BLaER1 (cell line): ENCODE measurements at regions not wholly inside any gene's neighbourhood (a gene's known extent, or its start where the extent isn't known, plus 50 kb on each side); places are given as distances from the start of the nearest gene placed in this dataset.

ENCODE experiments used
- H3K27ac ChIP-seq: shearing (Covaris generic); formaldehyde crosslinking; 2 replicates; pipeline ENCODE4 v1.8.1; 2022
- H3K27me3 ChIP-seq: shearing (Covaris generic); formaldehyde crosslinking; 2 replicates; pipeline ENCODE4 v1.8.1; 2022
- H3K36me3 ChIP-seq: shearing (Covaris generic); formaldehyde crosslinking; 2 replicates; pipeline ENCODE4 v1.8.1; 2022
- H3K4me1 ChIP-seq: shearing (Covaris generic); formaldehyde crosslinking; 2 replicates; pipeline ENCODE4 v1.8.1; 2022
- H3K4me2 ChIP-seq: shearing (Covaris generic); formaldehyde crosslinking; 2 replicates; pipeline ENCODE4 v1.8.1; 2022
- H3K4me3 ChIP-seq: shearing (Covaris generic); formaldehyde crosslinking; 2 replicates; pipeline ENCODE4 v1.8.1; 2022
- H3K9ac ChIP-seq: shearing (Covaris generic); formaldehyde crosslinking; 2 replicates; pipeline ENCODE4 v1.8.1; 2022
- H3K9me3 ChIP-seq: shearing (Covaris generic); formaldehyde crosslinking; 2 replicates; pipeline ENCODE4 v1.8.1; 2022
- H4K20me1 ChIP-seq: shearing (Covaris generic); formaldehyde crosslinking; 2 replicates; pipeline ENCODE4 v1.8.1; 2022
- Cebpa-rat ChIP-seq: shearing (Covaris generic); IDR thresholded peaks from 2 replicates; pipeline ENCODE4 v1.8.1; 2022

- Histone ChIP-seq H3K4me2 (no peak overlapping the region), H3K9ac (no peak overlapping the region)
Observed at GRCh38 chr4:111681270-111681669, 464.0 kb upstream of the FAM241A start.

DNA sequence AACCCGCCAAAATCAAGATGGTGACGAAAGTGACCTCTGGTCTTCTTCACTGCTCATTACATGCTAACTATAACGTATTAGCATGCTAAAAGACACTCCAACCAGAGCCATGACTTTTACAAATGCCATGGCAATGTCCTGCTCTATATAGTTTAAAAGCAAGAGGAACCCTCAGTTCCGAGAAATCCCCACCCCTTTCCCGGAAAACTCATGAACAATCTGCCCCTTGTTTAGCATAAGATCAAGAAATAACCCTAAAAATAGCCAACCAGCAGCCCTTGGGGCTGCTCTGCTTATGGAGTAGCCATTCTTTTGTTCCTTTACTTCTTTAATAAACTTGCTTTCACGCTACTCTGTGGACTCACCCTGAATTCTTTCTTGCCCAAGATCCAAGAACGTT, 463.5 kb upstream of the FAM241A start:
- H3K27me3 ChIP-seq, result no peaks in the 10 kb centered on the region
- no peak overlapping the region for H3K4me2 ChIP-seq
- H3K4me3 ChIP-seq, result no peak overlapping the region
- no peak for TF ChIP-seq Cebpa-rat
- H3K36me3 ChIP-seq, result no peaks in the 10 kb centered on the region
- no peaks in the 10 kb centered on the region for H3K9me3 ChIP-seq
- no peak overlapping the region for H3K9ac ChIP-seq
- no peak overlapping the region for H3K27ac ChIP-seq
- H4K20me1 ChIP-seq, result no peaks in the 10 kb centered on the region
- H3K4me1 ChIP-seq, result no peaks in the 10 kb centered on the region

More at GRCh38 chr4:111681270-111681669, 464.0 kb upstream of the FAM241A start:
- Histone ChIP-seq H3K36me3 (no peaks in the 10 kb centered on the region), H3K9me3 (no peaks in the 10 kb centered on the region), H3K4me3 (no peak overlapping the region), H3K27me3 (no peaks in the 10 kb centered on the region), H3K4me1 (no peaks in the 10 kb centered on the region), H4K20me1 (no peaks in the 10 kb centered on the region), H3K27ac (no peak overlapping the region)
- TF ChIP-seq Cebpa-rat, result no peak

GRCh38 chr4:111685205-111685604, 460.0 kb upstream of the FAM241A start:
- no peaks in the 10 kb centered on the region for H3K36me3 ChIP-seq

DNA sequence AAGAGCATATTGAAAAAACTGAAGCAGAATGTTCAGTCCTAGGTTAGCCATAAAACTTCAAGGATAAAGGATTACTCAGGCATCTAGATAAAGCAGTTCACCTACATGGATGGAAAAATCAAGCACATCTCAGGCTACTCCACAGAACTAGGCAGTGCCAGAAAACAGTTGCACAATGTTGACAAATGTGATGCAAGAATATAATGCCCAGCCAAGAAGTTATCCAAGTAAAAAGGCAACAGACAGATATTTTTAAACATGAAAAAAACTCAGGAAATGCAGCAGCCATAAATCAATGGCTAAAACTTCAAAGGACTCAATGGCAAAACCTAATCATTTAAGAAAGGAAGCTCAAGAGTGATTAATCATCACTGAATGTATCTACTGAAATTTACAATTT, 456.0 kb upstream of the FAM241A start:
- H3K9ac ChIP-seq, result no peak overlapping the region
- no peak overlapping the region for H3K4me3 ChIP-seq
- no peak overlapping the region for H3K27ac ChIP-seq
- no peaks in the 10 kb centered on the region for H3K9me3 ChIP-seq
- no peak overlapping the region for H3K4me2 ChIP-seq
- no peaks in the 10 kb centered on the region for H4K20me1 ChIP-seq
- no peaks in the 10 kb centered on the region for H3K27me3 ChIP-seq
- no peaks in the 10 kb centered on the region for H3K36me3 ChIP-seq
- no peaks in the 10 kb centered on the region for H3K4me1 ChIP-seq
- no peak for TF ChIP-seq Cebpa-rat

More at GRCh38 chr4:111685205-111685604, 460.0 kb upstream of the FAM241A start:
- no peaks in the 10 kb centered on the region for H4K20me1 ChIP-seq
- H3K4me3 ChIP-seq, result no peak overlapping the region
- no peaks in the 10 kb centered on the region for H3K27me3 ChIP-seq
- no peaks in the 10 kb centered on the region for H3K9me3 ChIP-seq
- H3K9ac ChIP-seq, result no peak overlapping the region
- H3K4me2 ChIP-seq, result no peak overlapping the region
- H3K27ac ChIP-seq, result no peak overlapping the region
- TF ChIP-seq Cebpa-rat, result no peak
- H3K4me1 ChIP-seq, result no peaks in the 10 kb centered on the region

DNA sequence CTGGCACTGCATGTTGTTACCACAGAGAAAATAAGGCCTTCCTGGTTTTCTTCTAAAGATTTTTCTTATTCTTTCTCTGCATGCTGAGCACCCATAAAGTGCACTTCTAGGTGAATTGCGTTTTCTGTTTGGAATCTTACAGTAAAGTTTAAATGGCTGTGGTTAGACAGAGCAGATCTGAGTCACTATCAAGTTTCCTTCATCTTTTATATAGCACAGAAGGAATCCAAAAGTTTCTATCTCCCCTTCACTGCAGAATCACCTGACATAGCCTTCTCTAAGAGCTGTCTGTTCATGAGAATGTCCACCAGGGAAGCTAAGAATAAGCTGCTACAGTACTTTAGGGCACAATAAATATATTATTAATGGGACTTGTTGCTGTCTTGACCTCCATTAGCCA, 455.5 kb upstream of the FAM241A start:
- TF ChIP-seq Cebpa-rat, result no peak
- Histone ChIP-seq H3K4me3 (no peak overlapping the region), H3K36me3 (no peaks in the 10 kb centered on the region), H3K27ac (no peak overlapping the region), H3K9me3 (no peaks in the 10 kb centered on the region), H3K4me2 (no peak overlapping the region), H3K27me3 (no peaks in the 10 kb centered on the region), H3K4me1 (no peaks in the 10 kb centered on the region), H4K20me1 (no peaks in the 10 kb centered on the region), H3K9ac (no peak overlapping the region)

DNA sequence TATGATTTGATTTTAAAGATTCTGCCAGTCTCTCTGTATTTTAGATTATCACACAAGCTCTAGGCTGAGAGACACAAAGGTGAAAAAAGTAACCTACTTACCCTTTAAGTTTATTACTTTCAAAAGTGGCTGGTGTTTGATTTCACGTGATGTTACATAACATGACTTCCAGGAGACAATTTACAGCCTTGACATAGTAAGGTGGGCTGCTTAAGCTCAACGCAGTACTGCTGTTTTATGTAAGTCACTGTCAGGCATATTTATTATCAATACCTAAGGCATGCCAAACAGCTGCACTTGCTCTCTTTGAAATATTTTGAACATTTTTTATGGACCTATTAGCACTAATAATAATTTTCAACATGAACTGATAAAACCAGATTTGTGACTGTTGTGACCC, 451.5 kb upstream of the FAM241A start:
- Histone ChIP-seq H3K27ac (no peak overlapping the region), H3K4me2 (no peak overlapping the region), H3K4me1 (no peaks in the 10 kb centered on the region), H4K20me1 (no peaks in the 10 kb centered on the region), H3K9me3 (no peaks in the 10 kb centered on the region), H3K9ac (no peak overlapping the region), H3K4me3 (no peak overlapping the region), H3K27me3 (no peaks in the 10 kb centered on the region), H3K36me3 (no peaks in the 10 kb centered on the region)
- no peak for TF ChIP-seq Cebpa-rat

DNA sequence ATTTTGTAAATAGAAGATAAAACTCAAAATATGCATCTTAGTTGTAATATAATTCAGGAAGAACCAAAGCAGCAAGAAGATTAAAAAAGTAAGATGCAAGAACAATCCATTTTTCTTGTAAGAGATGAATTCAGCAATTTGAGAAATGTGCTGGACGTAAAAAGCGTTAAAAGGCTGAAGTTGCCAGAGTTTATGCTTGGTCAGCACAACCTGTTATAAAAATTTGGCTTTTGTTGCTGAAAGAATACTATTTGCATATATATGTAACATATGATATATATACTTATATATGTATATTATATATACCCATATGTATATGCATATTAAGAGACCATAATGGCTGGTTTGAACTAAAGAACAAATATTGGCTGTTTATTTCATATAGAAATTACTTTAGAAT, 449.6 kb upstream of the FAM241A start:
- Histone ChIP-seq H3K27ac (no peak overlapping the region), H3K4me2 (no peak overlapping the region), H3K9ac (no peak overlapping the region), H3K4me1 (no peaks in the 10 kb centered on the region), H3K36me3 (no peaks in the 10 kb centered on the region), H4K20me1 (no peaks in the 10 kb centered on the region), H3K27me3 (no peaks in the 10 kb centered on the region), H3K4me3 (no peak overlapping the region), H3K9me3 (no peaks in the 10 kb centered on the region)
- no peak for TF ChIP-seq Cebpa-rat

GRCh38 chr4:111696505-111696904, 448.7 kb upstream of the FAM241A start:
- no peak for TF ChIP-seq Cebpa-rat
- no peaks in the 10 kb centered on the region for H3K4me1 ChIP-seq
- no peak overlapping the region for H3K4me3 ChIP-seq
- H3K4me2 ChIP-seq, result no peak overlapping the region
- H3K36me3 ChIP-seq, result no peaks in the 10 kb centered on the region
- H3K27me3 ChIP-seq, result no peaks in the 10 kb centered on the region
- no peaks in the 10 kb centered on the region for H4K20me1 ChIP-seq
- H3K9me3 ChIP-seq, result no peaks in the 10 kb centered on the region
- H3K27ac ChIP-seq, result no peak overlapping the region
- H3K9ac ChIP-seq, result no peak overlapping the region

GRCh38 chr4:111697176-111697942, 447.9 kb upstream of the FAM241A start:
- no peaks in the 10 kb centered on the region for H3K36me3 ChIP-seq
- H3K27ac ChIP-seq, result no peak overlapping the region
- H3K27me3 ChIP-seq, result no peaks in the 10 kb centered on the region
- no peak overlapping the region for H3K4me2 ChIP-seq
- H4K20me1 ChIP-seq, result no peaks in the 10 kb centered on the region
- no peak for TF ChIP-seq Cebpa-rat
- no peak overlapping the region for H3K4me3 ChIP-seq
- H3K4me1 ChIP-seq, result no peaks in the 10 kb centered on the region
- no peak overlapping the region for H3K9ac ChIP-seq
- H3K9me3 ChIP-seq, result no peaks in the 10 kb centered on the region

DNA sequence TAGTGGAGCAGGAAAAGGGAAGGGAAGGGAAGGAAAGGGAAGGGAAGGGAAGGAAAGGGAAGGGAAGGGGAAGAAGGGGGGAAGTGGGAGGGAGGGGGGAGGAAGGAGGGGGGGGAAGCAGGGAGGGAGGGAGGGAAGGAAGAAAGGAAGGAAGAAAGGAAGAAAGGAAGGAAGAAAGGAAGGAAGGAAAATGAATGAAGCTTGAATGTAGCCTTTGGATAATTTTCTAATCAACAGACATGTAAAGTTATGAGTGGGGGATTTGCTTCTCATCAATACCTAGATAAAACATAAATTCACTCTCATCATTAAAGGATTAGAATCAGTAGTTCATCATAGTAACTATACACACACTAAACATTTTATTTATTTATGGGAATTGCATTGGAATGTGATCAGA, 446.9 kb upstream of the FAM241A start:
- Histone ChIP-seq H3K4me3 (no peak overlapping the region), H3K9me3 (no peaks in the 10 kb centered on the region), H3K4me2 (no peak overlapping the region), H4K20me1 (no peaks in the 10 kb centered on the region), H3K4me1 (no peaks in the 10 kb centered on the region), H3K27ac (no peak overlapping the region), H3K27me3 (no peaks in the 10 kb centered on the region), H3K36me3 (no peaks in the 10 kb centered on the region), H3K9ac (no peak overlapping the region)
- TF ChIP-seq Cebpa-rat, result no peak

DNA sequence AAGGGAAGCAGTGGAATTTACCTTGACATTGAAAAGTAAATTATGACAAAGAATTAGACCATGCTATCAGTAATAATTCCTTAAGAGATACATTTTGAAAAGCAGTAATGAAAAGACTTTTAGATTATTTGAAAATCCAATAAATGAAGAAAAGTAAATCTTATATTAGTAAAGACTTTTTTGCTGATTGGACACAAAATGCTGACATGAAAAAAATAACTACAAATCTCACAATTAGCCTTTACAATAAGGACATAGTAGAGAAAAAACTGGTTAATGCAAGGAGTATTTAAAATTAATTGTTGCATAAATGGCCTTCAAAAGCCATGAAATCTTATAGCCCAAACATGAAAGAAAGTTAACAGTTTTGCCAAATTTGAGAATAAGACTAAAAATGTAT, 446.1 kb upstream of the FAM241A start:
- H3K4me2 ChIP-seq, result no peak overlapping the region
- no peak overlapping the region for H3K9ac ChIP-seq
- H3K36me3 ChIP-seq, result no peaks in the 10 kb centered on the region
- H3K4me1 ChIP-seq, result no peaks in the 10 kb centered on the region
- no peaks in the 10 kb centered on the region for H3K27me3 ChIP-seq
- H4K20me1 ChIP-seq, result no peaks in the 10 kb centered on the region
- no peak overlapping the region for H3K27ac ChIP-seq
- H3K4me3 ChIP-seq, result no peak overlapping the region
- TF ChIP-seq Cebpa-rat, result no peak
- no peaks in the 10 kb centered on the region for H3K9me3 ChIP-seq
